ENCODE measurements at regions not wholly inside any gene's neighbourhood (a gene's known extent, or its start where the extent isn't known, plus 50 kb on each side); places are given as distances from the start of the nearest gene placed in this dataset.

- no peak for TF ChIP-seq POLR2A (IDR thresholded peaks at IDR 0.05)
- TF ChIP-seq, protein P1, sequence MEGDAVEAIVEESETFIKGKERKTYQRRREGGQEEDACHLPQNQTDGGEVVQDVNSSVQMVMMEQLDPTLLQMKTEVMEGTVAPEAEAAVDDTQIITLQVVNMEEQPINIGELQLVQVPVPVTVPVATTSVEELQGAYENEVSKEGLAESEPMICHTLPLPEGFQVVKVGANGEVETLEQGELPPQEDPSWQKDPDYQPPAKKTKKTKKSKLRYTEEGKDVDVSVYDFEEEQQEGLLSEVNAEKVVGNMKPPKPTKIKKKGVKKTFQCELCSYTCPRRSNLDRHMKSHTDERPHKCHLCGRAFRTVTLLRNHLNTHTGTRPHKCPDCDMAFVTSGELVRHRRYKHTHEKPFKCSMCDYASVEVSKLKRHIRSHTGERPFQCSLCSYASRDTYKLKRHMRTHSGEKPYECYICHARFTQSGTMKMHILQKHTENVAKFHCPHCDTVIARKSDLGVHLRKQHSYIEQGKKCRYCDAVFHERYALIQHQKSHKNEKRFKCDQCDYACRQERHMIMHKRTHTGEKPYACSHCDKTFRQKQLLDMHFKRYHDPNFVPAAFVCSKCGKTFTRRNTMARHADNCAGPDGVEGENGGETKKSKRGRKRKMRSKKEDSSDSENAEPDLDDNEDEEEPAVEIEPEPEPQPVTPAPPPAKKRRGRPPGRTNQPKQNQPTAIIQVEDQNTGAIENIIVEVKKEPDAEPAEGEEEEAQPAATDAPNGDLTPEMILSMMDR (IDR thresholded peaks at IDR 0.05): no peak
These were observed 213.2 kb upstream of the IER5L start for GRCh38 chr9:129391221-129391661.
